HuH-7.5 (cell line): ENCODE measurements at regions not wholly inside any gene's neighbourhood (a gene's known extent, or its start where the extent isn't known, plus 50 kb on each side); places are given as distances from the start of the nearest gene placed in this dataset.
"Not testable (repeated sequence)": the region's sequence is repeated elsewhere in the genome, so short reads cannot be mapped to it uniquely, and the experiment has no call there.

Experiments
- DNase-seq: peaks from one replicate; pipeline ENCODE4 v3.0.0; 2011; ENCODE audit warnings: low spot score

DNA sequence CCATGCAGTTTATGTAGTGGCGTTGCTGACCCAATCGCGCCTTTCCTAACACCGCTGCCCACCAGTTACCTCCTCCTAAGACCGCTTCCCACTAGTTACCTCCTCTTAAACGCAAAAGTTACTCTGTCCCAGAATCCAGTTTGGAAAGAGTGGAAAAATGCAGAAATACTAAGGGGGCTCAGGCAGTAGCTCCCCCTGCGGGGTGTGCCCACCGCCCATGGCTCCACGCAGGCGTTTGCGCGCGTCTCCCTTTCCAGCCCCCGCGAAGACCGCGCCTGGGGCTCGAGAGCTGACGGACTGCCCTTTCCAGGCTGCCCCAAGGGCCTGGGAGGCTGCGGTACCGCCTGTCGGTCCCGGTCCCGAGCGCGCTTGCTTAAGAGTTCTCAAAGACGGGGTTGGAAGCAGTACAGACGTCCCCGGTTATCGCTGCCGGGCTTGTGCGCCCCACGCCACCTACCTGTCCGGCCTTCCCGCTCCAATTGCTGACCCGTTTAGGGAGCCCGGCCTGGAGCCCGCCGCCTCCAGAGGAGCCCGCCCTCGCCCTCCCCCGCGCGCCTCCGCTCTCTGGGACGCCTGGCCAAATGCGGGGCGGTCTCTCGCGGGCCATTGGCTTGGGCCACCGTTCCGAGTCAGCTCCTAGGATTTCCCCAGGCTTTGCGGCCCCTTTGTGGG lies 414.1 kb upstream of the ESRRG start:
- no peak for DNase-seq

GRCh38 chr1:217136895-217137205 lies 413.6 kb upstream of the ESRRG start:
- DNase-seq, result no peak

DNA sequence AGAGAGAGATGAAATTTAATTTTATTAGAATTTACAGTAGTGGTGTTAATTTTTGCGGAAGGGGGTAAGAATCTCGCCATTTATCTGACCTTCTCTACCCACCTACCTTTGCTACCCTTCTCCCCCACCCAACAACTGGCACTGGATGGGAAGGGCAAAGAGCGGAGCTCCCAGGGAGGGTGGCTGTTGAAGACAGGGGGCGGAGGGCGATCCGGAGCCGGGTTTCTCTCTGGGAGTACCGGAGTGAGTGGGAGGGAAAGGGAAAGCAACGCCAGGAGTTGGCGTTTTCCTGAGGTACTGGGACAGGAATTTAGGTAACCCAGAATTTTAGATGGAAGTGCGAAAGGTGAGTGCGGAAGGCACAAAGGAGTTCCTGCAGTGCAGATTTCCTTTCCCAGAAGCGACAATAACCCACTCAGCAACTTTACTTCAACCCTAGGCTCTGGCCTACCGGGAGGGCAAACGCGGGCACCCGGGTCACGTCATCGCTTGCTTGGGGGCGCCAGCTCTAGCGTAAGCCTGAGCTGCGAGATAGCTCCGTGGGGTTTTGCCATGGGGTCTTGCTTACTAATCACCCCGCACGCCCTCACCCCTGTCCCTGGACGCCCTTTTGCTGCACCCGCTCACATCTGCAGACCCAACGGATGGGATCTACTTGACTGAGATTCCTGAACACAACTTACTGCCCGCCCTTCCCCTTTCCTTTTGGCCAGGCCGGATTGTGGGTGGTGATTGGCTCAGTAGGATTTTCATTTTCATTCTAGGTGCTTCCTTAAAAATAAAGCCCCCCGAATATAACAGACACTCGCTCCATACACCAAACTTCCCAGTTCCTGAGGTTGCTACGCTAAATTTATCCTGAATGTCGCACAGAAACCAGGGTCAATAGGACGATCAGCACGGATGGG lies 413.0 kb upstream of the ESRRG start:
- no peak for DNase-seq

GRCh38 chr1:217135569-217135915 lies 412.3 kb upstream of the ESRRG start:
- peak; percentile 62 for DNase-seq

- DNase-seq, result no peak
Observed at GRCh38 chr1:217134857-217135568, 411.8 kb upstream of the ESRRG start.

DNA sequence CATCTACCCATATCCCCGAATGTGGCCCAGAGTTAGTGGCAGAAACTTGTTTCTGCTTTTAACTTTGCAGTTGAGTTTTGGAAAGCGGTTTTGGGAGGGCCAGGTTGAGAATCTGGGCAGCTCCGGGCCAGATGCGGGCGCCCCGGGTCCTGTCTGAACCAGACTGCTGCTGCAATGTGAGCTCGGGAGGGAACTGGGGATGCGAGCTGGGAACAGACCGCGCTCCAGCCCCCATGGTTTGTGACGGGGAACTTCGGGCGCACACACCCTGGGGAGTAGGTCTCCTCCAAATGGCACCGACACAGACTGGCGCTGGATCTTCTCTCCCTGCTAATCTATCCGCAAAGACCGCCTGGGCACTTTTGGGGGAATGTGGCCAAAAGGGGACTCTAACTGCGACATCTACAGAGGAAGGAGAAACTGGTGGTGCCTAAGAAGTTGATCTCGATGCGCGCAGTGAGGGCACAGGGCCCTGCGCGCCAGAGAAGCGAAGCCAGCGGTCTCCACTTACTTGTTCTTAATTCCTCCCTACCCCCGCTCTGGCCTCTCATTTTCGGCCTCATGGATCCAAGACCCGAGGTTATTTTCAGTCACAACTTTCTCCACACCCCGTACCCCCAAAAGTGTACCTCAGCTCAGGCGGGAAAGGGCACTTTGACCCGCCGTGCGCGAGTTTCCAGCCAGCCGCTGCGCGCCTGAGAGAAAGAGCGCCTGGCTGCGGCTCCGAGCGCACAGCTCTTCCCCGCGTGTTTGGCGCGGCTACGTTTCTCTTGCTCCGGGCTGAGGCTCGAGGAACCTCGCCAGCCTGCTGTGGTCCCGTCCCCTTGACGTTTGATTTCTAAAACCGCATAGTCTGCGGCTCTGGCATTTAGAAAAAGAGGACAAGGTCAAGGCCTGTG lies 411.0 kb upstream of the ESRRG start:
- no peak for DNase-seq

GRCh38 chr1:217133092-217133491 lies 409.9 kb upstream of the ESRRG start:
- no peak for DNase-seq

- DNase-seq, result not testable (repeated sequence)
Observed at GRCh38 chr1:217123340-217123739, 400.1 kb upstream of the ESRRG start.

DNA sequence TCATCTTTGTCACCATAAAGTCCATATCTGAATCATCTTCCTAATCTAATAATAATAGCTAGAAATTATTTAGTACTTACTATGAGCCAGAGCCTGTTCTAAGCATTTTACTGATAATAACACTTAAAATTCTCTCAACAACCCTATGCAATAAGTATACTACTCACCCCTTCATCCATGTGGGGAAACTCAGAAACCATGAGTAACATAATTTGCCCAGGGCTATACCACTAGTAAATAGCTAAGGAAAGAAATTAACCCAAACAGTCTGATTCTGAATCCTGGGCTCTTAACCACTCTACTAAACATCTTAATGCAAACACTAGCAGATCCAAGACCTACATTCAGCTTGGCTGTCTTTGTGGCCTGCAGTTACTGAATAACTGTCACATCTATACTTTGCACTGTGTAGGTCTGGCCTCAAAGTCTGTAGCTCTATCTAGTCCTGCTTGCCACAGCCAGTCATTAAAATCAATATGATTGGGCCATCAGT lies 394.8 kb upstream of the ESRRG start:
- DNase-seq, result no peak

DNA sequence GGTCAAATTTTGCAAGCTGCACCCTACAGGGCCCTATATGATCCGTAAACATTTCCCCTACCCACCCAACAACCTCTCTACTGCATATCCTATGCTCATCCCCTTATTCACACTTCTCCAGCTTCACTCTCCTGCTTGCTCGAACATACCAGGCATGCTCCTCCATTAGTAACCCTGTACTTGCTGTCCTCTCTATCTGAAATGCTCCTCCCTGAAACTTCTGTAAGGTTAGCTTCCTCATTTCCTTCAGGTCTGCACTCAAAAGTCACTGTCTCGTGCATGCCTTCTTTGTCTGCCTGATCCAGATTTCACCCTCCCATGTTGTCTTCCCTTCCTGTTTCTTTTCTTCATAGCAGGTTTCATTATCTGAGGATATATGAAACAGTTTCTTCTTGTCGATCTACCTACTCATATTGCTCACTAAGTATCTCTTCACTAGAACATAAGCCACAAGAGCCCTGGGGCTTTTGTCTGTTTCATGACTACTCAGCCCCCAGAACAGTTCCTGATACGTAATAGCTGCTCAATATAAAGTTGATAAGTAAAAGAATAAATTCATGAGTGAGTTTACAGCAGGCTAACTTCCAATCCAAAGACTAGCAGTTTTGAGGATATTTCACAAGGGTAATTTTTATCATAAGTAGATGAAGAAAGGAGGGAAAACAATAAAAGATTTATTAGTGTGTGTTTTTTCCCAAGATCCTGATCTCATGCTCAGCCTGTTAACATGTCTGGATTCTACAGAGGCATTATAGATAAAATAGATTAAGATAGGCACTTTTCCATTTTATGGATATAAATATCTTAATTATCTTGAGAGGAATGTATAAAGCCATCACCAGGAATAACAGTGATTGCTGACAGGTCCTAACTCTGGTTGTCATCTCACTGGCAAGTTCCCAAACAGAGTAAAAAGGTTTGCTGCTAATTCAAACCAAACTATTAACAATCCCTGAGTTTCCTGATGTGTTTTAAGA lies 392.5 kb upstream of the ESRRG start:
- no peak for DNase-seq

DNA sequence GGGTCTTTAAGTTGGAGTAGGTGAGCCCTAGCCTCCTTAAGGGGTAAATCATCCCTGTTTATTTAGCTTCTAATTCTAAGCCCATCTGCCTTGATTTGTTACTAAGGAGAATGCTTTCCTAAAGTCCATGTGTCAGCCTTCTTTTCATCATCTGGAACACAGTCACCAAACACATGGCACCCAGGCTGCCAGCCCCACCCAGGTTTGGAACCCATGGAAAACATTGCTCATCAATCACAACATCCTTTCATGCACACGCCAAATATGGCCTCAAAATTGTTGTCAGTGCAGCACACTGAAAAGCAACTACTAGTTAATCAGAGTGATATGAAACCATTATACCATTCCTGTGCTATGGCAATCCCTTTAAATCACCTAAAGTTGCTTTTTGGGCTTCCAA lies 386.7 kb upstream of the ESRRG start:
- DNase-seq, result no peak

DNA sequence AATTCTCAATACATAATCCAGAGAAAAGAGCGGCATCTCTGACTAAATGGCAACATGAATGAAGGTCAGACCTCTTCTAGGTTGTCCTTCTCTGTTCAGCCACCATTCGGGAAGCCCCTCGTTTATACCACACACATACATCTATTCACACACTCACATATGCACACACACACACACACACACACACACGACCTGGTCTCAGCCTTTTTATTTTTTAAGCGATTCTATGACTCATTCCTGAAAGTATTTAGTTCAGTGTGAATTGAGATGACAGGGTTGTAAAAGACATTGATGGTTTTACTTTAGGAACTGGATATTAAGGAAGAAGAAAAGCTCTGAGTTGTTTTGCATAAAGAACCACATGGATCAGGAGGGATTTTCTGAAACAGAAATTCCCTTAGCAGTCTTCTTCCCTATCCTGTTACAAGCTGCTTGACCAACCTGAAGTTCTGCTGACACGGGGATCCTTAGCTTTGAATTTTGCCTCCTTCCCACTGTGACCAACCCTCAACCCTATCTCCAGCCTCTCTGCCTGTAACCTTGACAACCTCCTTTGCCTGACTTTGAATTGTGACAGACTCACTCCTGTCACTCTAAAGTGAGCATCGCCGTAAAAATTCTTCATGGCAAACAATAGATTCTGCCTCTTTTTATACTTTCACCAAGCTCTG lies 383.1 kb upstream of the ESRRG start:
- no peak for DNase-seq

DNA sequence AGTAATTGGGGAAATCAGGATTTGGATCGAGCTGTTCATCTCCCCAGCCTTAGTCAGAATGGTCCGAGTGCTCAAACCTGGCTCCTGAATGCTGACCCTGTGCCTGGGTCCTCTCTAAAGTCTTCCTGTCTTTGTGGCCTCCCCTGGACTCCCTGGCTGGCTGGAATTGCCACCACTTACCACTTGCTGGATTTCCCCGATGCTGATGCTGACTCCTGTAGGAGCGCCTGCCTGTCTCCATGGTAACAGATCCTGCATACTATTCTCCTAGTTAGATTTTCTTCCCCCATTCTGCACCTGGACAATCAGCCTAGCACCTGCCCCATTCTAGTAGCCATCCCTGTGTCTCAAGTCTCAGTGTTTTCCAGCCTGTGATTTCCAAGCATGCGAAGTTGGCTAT lies 382.2 kb upstream of the ESRRG start:
- no peak for DNase-seq

- DNase-seq, result no peak
Observed at GRCh38 chr1:217097819-217098218, 374.6 kb upstream of the ESRRG start.

- no peak for DNase-seq
Observed at GRCh38 chr1:217096200-217096599, 373.0 kb upstream of the ESRRG start.

GRCh38 chr1:217095050-217095622 lies 371.9 kb upstream of the ESRRG start:
- DNase-seq, result no peak

- DNase-seq, result no peak
Observed at GRCh38 chr1:217091561-217091960, 368.3 kb upstream of the ESRRG start.

GRCh38 chr1:217090060-217090911 lies 367.1 kb upstream of the ESRRG start:
- no peak for DNase-seq
